Immature natural killer cell (primary cell): ENCODE measurements at regions not wholly inside any gene's neighbourhood (a gene's known extent, or its start where the extent isn't known, plus 50 kb on each side); places are given as distances from the start of the nearest gene placed in this dataset.

ENCODE experiments used
- DNase-seq, 3 donors: peaks; one replicate each; pipeline ENCODE4 v3.0.0; 2022; ENCODE audit warnings: mixed read lengths in 1 of 3
- H3K27ac Mint-ChIP-seq, 6 donors: one replicate each; pipeline ENCODE4 v1.8.0; 2020; ENCODE audit warnings: mixed read lengths in 6 of 6, mild to moderate bottlenecking in 5 of 6, inconsistent platforms in 4 of 6, moderate library complexity in 3 of 6
- H3K27me3 Mint-ChIP-seq, 3 donors: one replicate each; pipeline ENCODE4 v1.8.0; 2020 to 2021; ENCODE audit warnings: low read depth in 3 of 3, mild to moderate bottlenecking in 3 of 3, mixed read lengths in 3 of 3, moderate library complexity in 3 of 3, inconsistent platforms in 1 of 3
- H3K36me3 Mint-ChIP-seq, 3 donors: one replicate each; pipeline ENCODE4 v1.8.0; 2020; ENCODE audit warnings: mixed read lengths in 3 of 3, inconsistent platforms in 2 of 3, mild to moderate bottlenecking in 2 of 3
- H3K4me1 Mint-ChIP-seq, 2 donors: one replicate each; pipeline ENCODE4 v1.8.0; 2020; ENCODE audit warnings: inconsistent platforms in 2 of 2, mild to moderate bottlenecking in 2 of 2, mixed read lengths in 2 of 2, moderate library complexity in 1 of 2
- H3K4me3 Mint-ChIP-seq, 5 donors: one replicate each; pipeline ENCODE4 v1.8.0; 2020; ENCODE audit warnings: mild to moderate bottlenecking in 5 of 5, mixed read lengths in 5 of 5, inconsistent platforms in 3 of 5, moderate library complexity in 3 of 5
- H3K9me3 Mint-ChIP-seq, 6 donors: one replicate each; pipeline ENCODE4 v1.8.0; 2020; ENCODE audit warnings: mild to moderate bottlenecking in 6 of 6, mixed read lengths in 6 of 6, inconsistent platforms in 4 of 6, moderate library complexity in 3 of 6

GRCh38 chr9:73566627-73567026 is 415.0 kb downstream of the ANXA1 start:
- Mint-ChIP-seq H3K4me1 (no peaks in the 10 kb centered on the region), H3K27me3 (no peaks in the 10 kb centered on the region), H3K4me3 (no peak overlapping the region), H3K27ac (no peak overlapping the region), H3K9me3 (peaks cover 0 to 6% (median 2%) of the 10 kb centered on the region in 6 donors), H3K36me3 (peaks cover 0 to 4% (median 0%) of the 10 kb centered on the region in 3 donors)
- DNase-seq: no peak

GRCh38 chr9:73573235-73573634 is 421.6 kb downstream of the ANXA1 start:
- no peak for DNase-seq
- no peaks in the 10 kb centered on the region for H3K4me1 Mint-ChIP-seq
- H3K4me3 Mint-ChIP-seq: no peak overlapping the region
- no peak overlapping the region for H3K27ac Mint-ChIP-seq
- no peaks in the 10 kb centered on the region for H3K9me3 Mint-ChIP-seq
- H3K27me3 Mint-ChIP-seq: peaks cover 0 to 3% (median 0%) of the 10 kb centered on the region in 3 donors
- no peaks in the 10 kb centered on the region for H3K36me3 Mint-ChIP-seq

DNA sequence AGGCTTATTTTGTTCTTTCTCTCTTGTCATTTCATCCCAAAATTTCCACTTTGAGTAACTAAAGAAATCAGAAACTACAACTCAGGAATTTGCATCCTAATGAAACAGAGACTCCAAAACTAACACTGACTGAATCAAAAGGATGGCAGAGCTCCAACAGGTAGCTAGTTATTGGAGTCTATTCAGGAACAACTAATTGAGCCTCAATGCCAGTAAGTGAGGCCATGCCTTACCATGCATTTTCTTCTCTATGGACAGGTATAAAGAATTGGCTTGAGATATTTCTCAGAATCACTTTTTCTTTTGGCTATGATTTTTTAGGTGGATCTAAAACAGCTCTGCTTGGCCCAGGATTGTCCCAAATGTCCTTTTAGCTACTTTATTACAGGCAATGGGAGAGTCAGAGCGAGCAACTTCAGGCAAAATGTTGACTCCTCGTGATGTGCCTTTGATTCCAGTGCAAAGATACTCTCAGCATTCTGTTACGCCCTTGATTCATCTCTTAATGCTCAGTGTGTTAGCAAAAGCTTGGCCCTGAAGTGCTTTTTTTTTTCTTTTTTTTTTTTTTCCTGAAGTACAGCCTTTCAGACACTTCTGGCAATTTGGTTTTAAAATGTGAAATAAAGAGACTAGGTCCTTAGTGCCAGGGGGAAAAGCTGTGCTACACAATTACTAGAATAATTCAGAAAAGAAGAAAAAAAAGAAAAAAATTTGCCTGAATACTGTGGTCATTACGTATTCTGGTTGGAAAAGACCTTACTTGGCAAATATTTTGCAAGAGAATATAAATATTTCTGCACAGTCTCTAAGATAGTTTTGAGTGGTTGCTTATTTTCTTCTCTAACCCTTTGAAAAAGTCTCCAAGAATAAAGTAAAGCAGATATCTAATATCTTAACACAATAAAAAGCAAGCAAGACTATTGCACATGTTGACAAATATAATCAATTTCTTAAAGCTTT is 423.7 kb downstream of the ANXA1 start:
- peaks cover 0 to 3% (median 0%) of the 10 kb centered on the region in 3 donors for H3K27me3 Mint-ChIP-seq
- DNase-seq: no peak
- no peaks in the 10 kb centered on the region for H3K4me1 Mint-ChIP-seq
- H3K9me3 Mint-ChIP-seq: peaks cover 0 to 7% (median 0%) of the 10 kb centered on the region in 6 donors
- no peaks in the 10 kb centered on the region for H3K36me3 Mint-ChIP-seq
- H3K27ac Mint-ChIP-seq: no peak overlapping the region
- H3K4me3 Mint-ChIP-seq: no peak overlapping the region

GRCh38 chr9:73577848-73578247 is 426.2 kb downstream of the ANXA1 start:
- DNase-seq: no peak
- H3K4me3 Mint-ChIP-seq: no peak overlapping the region
- H3K4me1 Mint-ChIP-seq: no peaks in the 10 kb centered on the region
- H3K27me3 Mint-ChIP-seq: no peaks in the 10 kb centered on the region
- peaks cover 0 to 7% (median 0%) of the 10 kb centered on the region in 6 donors for H3K9me3 Mint-ChIP-seq
- no peaks in the 10 kb centered on the region for H3K36me3 Mint-ChIP-seq
- no peak overlapping the region for H3K27ac Mint-ChIP-seq

DNA sequence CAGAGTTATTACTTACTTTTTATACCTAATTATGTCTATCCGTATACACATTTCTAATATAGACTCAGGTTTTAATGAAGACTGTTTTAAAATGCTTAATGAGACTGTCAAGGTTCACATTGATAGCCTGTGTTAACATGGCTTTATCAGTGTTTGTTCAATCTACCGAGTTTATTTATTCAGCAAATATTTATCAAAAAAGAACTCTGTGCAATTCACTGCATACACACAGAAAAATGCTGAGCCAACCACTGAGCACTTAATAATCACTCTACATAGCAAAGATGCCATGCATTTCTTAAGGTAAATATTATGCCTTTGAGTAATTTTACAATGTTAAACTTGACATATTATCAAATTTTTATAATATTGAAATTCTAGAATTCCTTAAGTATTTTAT is 428.2 kb downstream of the ANXA1 start:
- Mint-ChIP-seq H3K27me3 (no peaks in the 10 kb centered on the region), H3K4me3 (no peak overlapping the region), H3K4me1 (no peaks in the 10 kb centered on the region), H3K36me3 (no peaks in the 10 kb centered on the region), H3K27ac (no peak overlapping the region), H3K9me3 (peaks cover 0 to 11% (median 0%) of the 10 kb centered on the region in 6 donors)
- no peak for DNase-seq

DNA sequence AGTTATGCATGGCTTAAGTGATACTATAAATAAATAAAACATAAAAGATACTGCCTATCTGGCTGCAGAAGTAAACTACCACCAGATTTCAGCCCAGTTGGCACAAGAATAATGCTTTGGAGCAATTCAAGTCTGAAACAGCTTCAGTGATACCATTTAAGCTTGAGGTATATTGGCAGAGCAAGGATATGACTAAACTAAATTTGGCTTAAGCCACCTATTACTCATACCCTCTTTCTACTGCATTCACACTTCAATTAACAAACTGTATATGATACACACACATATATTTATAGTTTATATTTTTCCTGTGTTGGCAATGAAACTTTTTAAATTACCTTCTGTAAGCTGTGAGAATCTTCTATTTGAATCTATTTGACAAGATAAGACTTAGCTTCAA is 431.9 kb downstream of the ANXA1 start:
- no peak for DNase-seq
- peaks cover 0 to 11% (median 0%) of the 10 kb centered on the region in 6 donors for H3K9me3 Mint-ChIP-seq
- H3K4me1 Mint-ChIP-seq: no peaks in the 10 kb centered on the region
- H3K27me3 Mint-ChIP-seq: peaks cover 0 to 2% (median 0%) of the 10 kb centered on the region in 3 donors
- no peak overlapping the region for H3K4me3 Mint-ChIP-seq
- H3K36me3 Mint-ChIP-seq: no peaks in the 10 kb centered on the region
- H3K27ac Mint-ChIP-seq: no peak overlapping the region

- peaks cover 0 to 3% (median 0%) of the 10 kb centered on the region in 3 donors for H3K27me3 Mint-ChIP-seq
- no peak overlapping the region for H3K4me3 Mint-ChIP-seq
- no peak for DNase-seq
- peaks cover 0 to 2% (median 0%) of the 10 kb centered on the region in 6 donors for H3K9me3 Mint-ChIP-seq
- no peak overlapping the region for H3K27ac Mint-ChIP-seq
- H3K36me3 Mint-ChIP-seq: no peaks in the 10 kb centered on the region
- no peaks in the 10 kb centered on the region for H3K4me1 Mint-ChIP-seq
These were observed 443.4 kb downstream of the ANXA1 start for GRCh38 chr9:73595036-73595545.

GRCh38 chr9:73596321-73596720 is 444.7 kb downstream of the ANXA1 start:
- H3K4me1 Mint-ChIP-seq: no peaks in the 10 kb centered on the region
- no peak overlapping the region for H3K27ac Mint-ChIP-seq
- H3K27me3 Mint-ChIP-seq: peaks cover 0 to 3% (median 0%) of the 10 kb centered on the region in 3 donors
- peaks cover 0 to 3% (median 0%) of the 10 kb centered on the region in 3 donors for H3K36me3 Mint-ChIP-seq
- H3K4me3 Mint-ChIP-seq: no peak overlapping the region
- H3K9me3 Mint-ChIP-seq: peaks cover 0 to 5% (median 2%) of the 10 kb centered on the region in 6 donors
- DNase-seq: no peak

DNA sequence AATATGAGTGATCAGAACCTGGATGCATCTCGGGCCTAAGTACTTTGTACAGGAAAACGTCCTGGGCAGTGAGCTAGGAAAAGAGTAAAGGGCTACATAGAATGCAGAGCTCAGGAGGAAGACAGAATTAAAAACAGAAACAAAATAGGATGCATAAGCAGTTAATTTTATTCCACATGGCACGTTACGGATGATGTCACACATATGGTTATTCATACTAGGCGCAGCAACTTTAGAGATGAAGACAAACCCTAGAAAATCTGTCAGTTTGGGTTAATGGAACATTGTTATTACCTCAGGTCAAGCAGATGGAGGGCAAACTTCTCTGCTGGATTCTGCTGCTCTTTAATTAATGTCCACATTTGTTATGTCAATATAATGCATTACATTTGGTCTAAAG is 445.4 kb downstream of the ANXA1 start:
- no peak overlapping the region for H3K4me3 Mint-ChIP-seq
- H3K27me3 Mint-ChIP-seq: peaks cover 0 to 6% (median 0%) of the 10 kb centered on the region in 3 donors
- no peaks in the 10 kb centered on the region for H3K4me1 Mint-ChIP-seq
- peaks cover 0 to 3% (median 0%) of the 10 kb centered on the region in 3 donors for H3K36me3 Mint-ChIP-seq
- no peak for DNase-seq
- H3K27ac Mint-ChIP-seq: no peak overlapping the region
- peaks cover 0 to 9% (median 3%) of the 10 kb centered on the region in 6 donors for H3K9me3 Mint-ChIP-seq

GRCh38 chr9:73597771-73598170 is 446.1 kb downstream of the ANXA1 start:
- no peak overlapping the region for H3K4me3 Mint-ChIP-seq
- DNase-seq: no peak
- H3K27ac Mint-ChIP-seq: no peak overlapping the region
- peaks cover 0 to 9% (median 3%) of the 10 kb centered on the region in 6 donors for H3K9me3 Mint-ChIP-seq
- H3K27me3 Mint-ChIP-seq: peaks cover 0 to 6% (median 0%) of the 10 kb centered on the region in 3 donors
- H3K4me1 Mint-ChIP-seq: no peaks in the 10 kb centered on the region
- H3K36me3 Mint-ChIP-seq: peaks cover 0 to 3% (median 0%) of the 10 kb centered on the region in 3 donors

DNA sequence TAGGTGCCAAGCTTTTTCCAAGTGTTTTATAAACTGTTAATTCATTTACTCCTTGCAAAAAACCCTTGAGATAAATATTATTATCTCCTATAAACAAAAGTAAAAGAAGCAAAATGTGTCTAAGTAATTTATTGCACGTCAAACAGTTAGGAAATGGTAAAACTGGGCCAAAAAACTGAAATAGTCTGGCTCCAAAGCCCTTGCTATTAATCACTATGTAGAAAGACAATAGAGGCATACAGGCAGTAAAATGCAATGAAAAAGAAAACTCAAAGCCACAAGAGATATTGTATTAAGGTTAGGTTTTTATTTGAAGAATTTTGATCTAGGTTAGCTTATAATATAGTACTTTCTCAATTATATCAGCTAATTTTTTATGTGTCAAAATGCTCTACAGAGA is 457.7 kb downstream of the ANXA1 start:
- DNase-seq: no peak
- Mint-ChIP-seq H3K27ac (no peak overlapping the region), H3K4me3 (no peak overlapping the region), H3K36me3 (no peaks in the 10 kb centered on the region), H3K27me3 (no peaks in the 10 kb centered on the region), H3K9me3 (peaks cover 0 to 7% (median 2%) of the 10 kb centered on the region in 6 donors), H3K4me1 (no peaks in the 10 kb centered on the region)

DNA sequence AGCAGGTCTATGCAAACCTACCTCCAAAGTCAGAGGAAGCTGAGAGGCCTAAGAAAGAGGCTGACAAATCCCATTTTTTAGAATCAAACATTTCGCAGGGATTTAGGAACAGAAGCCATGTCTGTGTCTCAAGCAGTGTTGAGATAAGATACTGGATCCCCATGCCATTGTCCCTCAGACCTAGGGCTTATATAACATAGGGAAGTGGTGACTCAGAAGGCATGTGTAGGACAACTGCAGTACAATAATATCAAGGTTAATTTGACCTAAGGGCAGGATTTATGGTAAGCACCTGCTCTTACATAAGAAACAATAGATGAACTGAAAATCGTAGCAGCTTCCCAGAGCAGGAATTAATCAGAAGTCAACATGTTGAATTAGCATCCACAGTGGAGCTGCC is 459.4 kb downstream of the ANXA1 start:
- Mint-ChIP-seq H3K4me1 (no peaks in the 10 kb centered on the region), H3K9me3 (peaks cover 0 to 10% (median 3%) of the 10 kb centered on the region in 6 donors), H3K27me3 (no peaks in the 10 kb centered on the region), H3K4me3 (no peak overlapping the region), H3K27ac (no peak overlapping the region), H3K36me3 (no peaks in the 10 kb centered on the region)
- no peak for DNase-seq

- no peak for DNase-seq
- no peaks in the 10 kb centered on the region for H3K27me3 Mint-ChIP-seq
- H3K36me3 Mint-ChIP-seq: no peaks in the 10 kb centered on the region
- H3K9me3 Mint-ChIP-seq: peaks cover 0 to 10% (median 3%) of the 10 kb centered on the region in 6 donors
- H3K27ac Mint-ChIP-seq: no peak overlapping the region
- H3K4me1 Mint-ChIP-seq: no peaks in the 10 kb centered on the region
- no peak overlapping the region for H3K4me3 Mint-ChIP-seq
These were observed 461.5 kb downstream of the ANXA1 start for GRCh38 chr9:73613092-73613701.

GRCh38 chr9:73615557-73615956 is 463.9 kb downstream of the ANXA1 start:
- no peak for DNase-seq
- H3K36me3 Mint-ChIP-seq: no peaks in the 10 kb centered on the region
- no peaks in the 10 kb centered on the region for H3K27me3 Mint-ChIP-seq
- no peaks in the 10 kb centered on the region for H3K4me1 Mint-ChIP-seq
- no peak overlapping the region for H3K4me3 Mint-ChIP-seq
- peaks cover 0 to 17% (median 6%) of the 10 kb centered on the region in 6 donors for H3K9me3 Mint-ChIP-seq
- no peak overlapping the region for H3K27ac Mint-ChIP-seq
